ENCODE measurements at regions not wholly inside any gene's neighbourhood (a gene's known extent, or its start where the extent isn't known, plus 50 kb on each side); places are given as distances from the start of the nearest gene placed in this dataset.

DNA sequence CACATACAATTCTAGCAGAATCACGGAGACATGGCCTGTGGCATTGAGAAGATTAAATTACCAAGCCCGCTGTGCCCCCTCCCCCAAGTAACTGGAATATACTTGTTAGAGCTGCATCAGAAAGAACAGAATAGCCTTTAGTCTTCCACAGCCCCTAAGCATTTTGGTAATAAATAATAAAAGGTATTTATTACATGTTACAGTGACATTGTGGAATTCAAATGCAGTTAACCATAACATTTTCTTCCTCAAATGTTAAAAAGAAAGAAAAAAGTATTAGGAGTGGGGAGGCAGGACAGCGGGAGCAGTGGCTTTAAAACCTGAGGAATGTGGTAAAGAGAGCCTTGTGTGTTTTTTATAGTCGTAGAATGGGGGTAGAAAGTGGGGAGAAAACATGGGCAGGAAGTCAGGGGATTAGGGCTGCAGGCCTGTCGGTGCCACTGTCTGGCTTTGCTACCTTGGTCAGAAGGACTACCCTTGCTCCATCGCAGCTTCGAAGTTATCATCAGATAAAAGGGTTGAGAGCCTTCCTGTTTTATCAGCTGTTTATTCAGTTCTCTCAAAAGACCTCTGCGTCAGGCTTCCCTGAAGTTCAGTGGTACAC, 255.9 kb downstream of the MSRB3 start:
- TF ChIP-seq, protein P1, sequence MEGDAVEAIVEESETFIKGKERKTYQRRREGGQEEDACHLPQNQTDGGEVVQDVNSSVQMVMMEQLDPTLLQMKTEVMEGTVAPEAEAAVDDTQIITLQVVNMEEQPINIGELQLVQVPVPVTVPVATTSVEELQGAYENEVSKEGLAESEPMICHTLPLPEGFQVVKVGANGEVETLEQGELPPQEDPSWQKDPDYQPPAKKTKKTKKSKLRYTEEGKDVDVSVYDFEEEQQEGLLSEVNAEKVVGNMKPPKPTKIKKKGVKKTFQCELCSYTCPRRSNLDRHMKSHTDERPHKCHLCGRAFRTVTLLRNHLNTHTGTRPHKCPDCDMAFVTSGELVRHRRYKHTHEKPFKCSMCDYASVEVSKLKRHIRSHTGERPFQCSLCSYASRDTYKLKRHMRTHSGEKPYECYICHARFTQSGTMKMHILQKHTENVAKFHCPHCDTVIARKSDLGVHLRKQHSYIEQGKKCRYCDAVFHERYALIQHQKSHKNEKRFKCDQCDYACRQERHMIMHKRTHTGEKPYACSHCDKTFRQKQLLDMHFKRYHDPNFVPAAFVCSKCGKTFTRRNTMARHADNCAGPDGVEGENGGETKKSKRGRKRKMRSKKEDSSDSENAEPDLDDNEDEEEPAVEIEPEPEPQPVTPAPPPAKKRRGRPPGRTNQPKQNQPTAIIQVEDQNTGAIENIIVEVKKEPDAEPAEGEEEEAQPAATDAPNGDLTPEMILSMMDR (IDR thresholded peaks at IDR 0.05), result no peak
- no peak for TF ChIP-seq POLR2A (IDR thresholded peaks at IDR 0.05)
